Stomach (tissue), 4 donors: ENCODE measurements at regions not wholly inside any gene's neighbourhood (a gene's known extent, or its start where the extent isn't known, plus 50 kb on each side); places are given as distances from the start of the nearest gene placed in this dataset.

Experiments
- CTCF ChIP-seq, 7 experiments: fragments of 450-650 bp in 4 of 7; fragments of 200-600 bp in 3 of 7; sonication (generic) in 3 of 7; IDR thresholded peaks; one replicate each; pipeline ENCODE4 v1.5.1; 2016 to 2019; ENCODE audit warnings: antibody characterized with exemption in 7 of 7, control low read depth in 2 of 7, mild to moderate bottlenecking in 1 of 7
- EP300 ChIP-seq: sonication (generic); formaldehyde crosslinking; IDR thresholded peaks from one replicate; pipeline ENCODE4 v1.6.1; 2017; ENCODE audit warnings: antibody characterized with exemption

- no peak for TF ChIP-seq CTCF (IDR thresholded peaks at IDR 0.05)
- no peak for TF ChIP-seq EP300
These were observed 155.2 kb upstream of the IPO5 start for GRCh38 chr13:97798171-97798821.
